Medulla oblongata (tissue), 1 donor: ENCODE measurements at regions not wholly inside any gene's neighbourhood (a gene's known extent, or its start where the extent isn't known, plus 50 kb on each side); places are given as distances from the start of the nearest gene placed in this dataset.

ENCODE experiments used
- DNase-seq: peaks from one replicate; pipeline ENCODE4 v3.0.0-alpha.2; 2015; ENCODE audit errors: extremely low spot score

DNA sequence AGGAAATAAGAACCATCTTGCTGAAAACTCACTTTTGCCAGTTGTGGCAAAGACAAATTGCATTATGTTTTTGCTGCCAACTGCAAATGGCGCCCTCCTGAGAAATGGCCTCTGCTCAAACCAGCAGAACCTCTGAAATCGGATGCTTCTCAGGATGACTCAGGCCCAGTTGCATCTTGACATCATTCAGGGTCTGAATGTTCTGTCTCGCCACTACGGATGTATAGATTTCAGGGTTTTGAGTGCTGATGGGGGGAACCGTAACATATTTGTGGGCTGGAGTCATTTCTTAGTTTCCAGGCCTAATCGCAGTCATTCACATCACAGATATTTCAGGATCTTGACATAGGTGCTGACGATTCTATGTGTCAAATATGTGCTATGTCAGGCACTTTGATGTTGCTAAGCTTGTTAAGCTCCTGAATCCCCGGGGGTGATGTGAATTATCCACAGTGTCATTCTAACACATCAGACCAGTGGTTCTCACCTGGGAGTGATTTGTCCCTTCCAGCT is 207.1 kb downstream of the NFATC2 start:
- no peak for DNase-seq

- DNase-seq: no peak
Observed at GRCh38 chr20:51334609-51335008, 207.9 kb downstream of the NFATC2 start.

GRCh38 chr20:51333971-51334370 is 208.5 kb downstream of the NFATC2 start:
- no peak for DNase-seq

DNA sequence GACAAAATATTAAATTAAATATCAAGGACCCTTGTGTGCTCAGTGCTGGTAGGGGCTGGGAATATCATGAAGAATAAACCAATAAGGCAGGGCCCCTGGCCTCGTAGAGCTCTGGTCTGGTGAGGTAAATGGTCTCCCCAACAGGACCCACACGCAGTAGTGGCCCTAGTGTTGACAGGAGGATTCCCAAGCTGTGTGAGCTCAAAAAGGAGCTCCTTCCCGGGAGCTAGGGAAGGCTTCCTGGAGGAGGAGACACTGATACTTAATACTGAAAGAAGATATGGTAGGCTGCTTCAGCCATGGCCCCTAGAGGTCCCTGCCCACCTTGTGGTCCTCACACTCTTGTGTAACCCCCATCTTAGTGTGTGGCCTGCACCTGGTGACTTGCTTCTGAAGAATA is 209.1 kb downstream of the NFATC2 start:
- DNase-seq: no peak

GRCh38 chr20:51331481-51331880 is 211.0 kb downstream of the NFATC2 start:
- DNase-seq: no peak

DNA sequence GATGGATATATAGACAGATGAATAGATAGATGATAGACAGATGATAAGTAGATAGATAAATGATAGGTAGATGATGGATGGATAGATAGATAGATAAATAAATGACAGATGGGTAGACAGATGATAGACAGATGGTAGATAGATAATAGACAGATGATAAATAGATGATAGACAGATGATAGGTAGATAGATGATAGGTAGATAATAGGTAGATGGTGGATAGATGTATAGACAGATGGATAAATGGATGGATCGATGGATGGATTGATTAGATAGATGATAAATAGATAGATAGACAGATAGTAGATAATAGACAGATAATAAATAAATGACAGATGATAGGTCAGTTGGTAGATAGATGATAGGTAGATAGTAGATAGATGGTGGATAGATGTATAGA is 212.7 kb downstream of the NFATC2 start:
- no peak for DNase-seq

DNA sequence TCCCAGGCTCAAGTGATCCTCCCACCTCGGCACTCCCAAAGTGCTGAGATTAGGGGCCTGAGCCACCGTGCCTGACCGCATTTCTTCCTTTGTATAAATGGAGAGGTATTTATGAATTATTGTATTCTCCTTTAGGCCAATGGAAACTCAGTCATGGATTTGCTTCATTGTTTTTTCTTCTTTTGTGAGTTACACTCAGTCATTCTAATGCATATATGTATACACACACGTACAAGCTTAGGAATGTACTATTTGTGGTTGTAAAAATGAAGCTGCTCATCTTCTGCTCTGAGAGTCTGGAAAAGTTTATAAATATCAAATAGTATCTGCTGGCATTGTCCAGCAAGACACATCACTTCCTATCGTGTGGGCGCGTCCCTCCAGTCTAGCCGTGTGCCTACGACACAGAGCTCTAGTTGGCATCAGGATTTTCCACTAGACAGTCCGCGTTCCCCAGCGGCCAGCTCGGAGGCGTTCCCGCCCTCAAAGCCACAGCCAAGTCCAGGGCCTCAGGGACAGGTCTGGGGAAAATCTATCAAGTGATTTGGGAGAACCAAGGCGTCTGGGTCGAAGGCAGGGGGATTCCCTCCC is 215.2 kb downstream of the NFATC2 start:
- DNase-seq: no peak

GRCh38 chr20:51326201-51326819 is 216.2 kb downstream of the NFATC2 start:
- DNase-seq: peak; percentile 48

GRCh38 chr20:51322164-51322707 is 220.3 kb downstream of the NFATC2 start:
- no peak for DNase-seq

GRCh38 chr20:51321343-51322163 is 221.0 kb downstream of the NFATC2 start:
- DNase-seq: no peak

GRCh38 chr20:51319522-51319921 is 223.0 kb downstream of the NFATC2 start:
- no peak for DNase-seq

DNA sequence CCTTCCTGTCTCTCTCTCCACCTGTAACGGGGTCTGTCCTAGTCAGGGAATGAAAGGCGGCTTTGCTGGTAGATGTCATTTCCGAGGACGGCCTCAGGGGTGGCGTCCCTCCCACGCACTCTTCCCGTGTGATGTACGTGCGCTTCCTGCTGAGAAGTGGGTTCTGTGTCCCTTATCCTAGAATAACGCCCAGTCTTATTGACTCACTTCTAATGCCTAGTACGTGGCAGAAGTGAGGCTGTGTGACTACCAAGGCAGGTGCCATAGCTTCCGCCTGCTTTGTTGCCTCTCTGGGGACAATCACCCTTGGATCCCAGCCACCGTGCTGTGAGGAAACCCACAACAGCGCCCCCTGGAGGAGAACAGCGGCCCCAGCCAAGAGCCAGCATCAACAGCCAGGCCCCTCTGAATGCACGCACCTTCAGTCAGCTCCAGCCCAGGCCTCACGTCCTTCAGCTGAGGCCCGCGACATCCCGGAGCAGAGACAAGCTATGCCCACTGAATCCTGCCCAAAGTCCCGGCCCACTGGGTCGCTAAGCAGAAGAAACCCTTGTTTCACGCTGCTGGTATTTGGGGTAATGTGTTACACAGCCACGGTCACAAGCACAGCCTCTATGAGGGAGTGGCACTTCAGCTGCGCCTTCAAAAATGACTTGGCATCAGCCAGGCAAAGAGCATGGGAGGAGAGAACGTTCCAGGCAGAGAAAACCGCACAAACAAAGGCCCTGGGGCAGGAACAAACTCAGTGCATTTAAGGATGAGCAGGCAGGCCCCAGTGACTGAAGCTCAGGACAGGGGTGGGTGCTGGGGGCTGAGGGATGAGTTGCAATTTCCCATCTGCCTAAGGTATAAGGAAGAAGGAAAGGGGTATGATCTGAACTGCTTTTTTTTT is 224.2 kb downstream of the NFATC2 start:
- peak; percentile 12 for DNase-seq

- no peak for DNase-seq
Observed at GRCh38 chr20:51315390-51315789, 227.1 kb downstream of the NFATC2 start.

- DNase-seq: no peak
Observed at GRCh38 chr20:51313358-51313827, 229.1 kb downstream of the NFATC2 start.

GRCh38 chr20:51312480-51312783 is 230.1 kb downstream of the NFATC2 start:
- DNase-seq: no peak

GRCh38 chr20:51311636-51312479 is 230.7 kb downstream of the NFATC2 start:
- DNase-seq: peak; percentile 57

DNA sequence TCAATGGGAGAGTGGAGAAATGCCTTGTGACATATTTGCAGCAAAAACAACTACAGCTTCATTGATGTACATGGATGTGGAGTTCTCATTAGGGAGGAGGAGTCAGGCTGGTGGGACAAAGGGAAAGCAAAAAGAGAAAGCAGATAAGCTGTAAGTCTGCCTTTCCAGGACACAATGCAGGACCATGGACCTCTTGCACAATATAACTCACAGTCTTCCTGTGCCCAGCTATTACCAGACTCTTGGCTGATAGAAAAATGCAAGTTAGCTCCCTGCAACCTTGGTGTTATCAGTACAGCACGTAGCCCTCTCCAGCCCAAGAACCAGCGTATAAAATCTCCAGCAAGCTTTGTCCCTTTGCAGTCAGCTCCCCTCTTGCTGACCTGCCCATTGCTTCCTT is 232.3 kb downstream of the NFATC2 start:
- DNase-seq: no peak

DNA sequence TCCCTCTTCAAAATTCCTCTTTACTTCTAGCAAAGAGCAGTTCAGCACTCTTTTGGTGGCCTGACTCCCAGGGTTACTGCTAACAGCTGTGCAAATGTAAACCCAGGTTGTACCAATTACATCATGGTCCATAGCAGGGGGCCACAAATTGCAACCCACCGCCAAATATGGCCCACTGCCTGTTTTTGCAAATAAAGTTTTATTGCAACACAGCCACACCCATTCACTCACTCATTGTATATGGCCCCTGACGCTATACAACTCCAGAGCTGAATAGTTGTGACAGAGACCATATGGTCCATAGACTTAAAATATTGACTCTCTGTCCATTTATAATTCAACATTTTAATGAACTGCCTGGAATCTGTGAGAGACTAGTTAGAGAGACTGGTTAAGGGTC is 233.4 kb downstream of the NFATC2 start:
- no peak for DNase-seq

- DNase-seq: peak; percentile 78
Observed at GRCh38 chr20:51306521-51307358, 235.8 kb downstream of the NFATC2 start.

GRCh38 chr20:51306081-51306480 is 236.4 kb downstream of the NFATC2 start:
- no peak for DNase-seq
